Activated naive CD8-positive, alpha-beta T cell treated with anti-CD3 and anti-CD28 coated beads, Interleukin-2, amount 10 ng/mL, durations not matched to agents 7 days and 5 days (primary cell): ENCODE measurements at regions not wholly inside any gene's neighbourhood (a gene's known extent, or its start where the extent isn't known, plus 50 kb on each side); places are given as distances from the start of the nearest gene placed in this dataset.
"Not testable (repeated sequence)": the region's sequence is repeated elsewhere in the genome, so short reads cannot be mapped to it uniquely, and the experiment has no call there.

Experiments
- ATAC-seq: fragments of 150-1000 bp; cut with Tn5 transposase; one replicate; pipeline ENCODE4 v1.10.0; 2021; ENCODE audit warnings: low read depth, moderate library complexity
- POLR2A ChIA-PET: fragments of 350-600 bp; sonication (Branson Sonifier 250); formaldehyde crosslinking; loops from one replicate; lab custom pipeline; 2021; ENCODE audit warnings: antibody characterized with exemption; lab: Charles Lee
- DNase-seq: peaks from one replicate; pipeline ENCODE4 v3.0.0; 2021
- H3K27ac Mint-ChIP-seq: one replicate; pipeline ENCODE4 v1.8.0; 2022; ENCODE audit warnings: mild to moderate bottlenecking, mixed read lengths
- H3K27me3 Mint-ChIP-seq: one replicate; pipeline ENCODE4 v1.8.0; 2022; ENCODE audit warnings: mild to moderate bottlenecking, moderate library complexity, mixed read lengths
- H3K36me3 Mint-ChIP-seq: one replicate; pipeline ENCODE4 v1.8.0; 2021; ENCODE audit warnings: mild to moderate bottlenecking, mixed read lengths
- H3K4me1 Mint-ChIP-seq: one replicate; pipeline ENCODE4 v1.8.0; 2021; ENCODE audit warnings: mixed read lengths
- H3K4me3 Mint-ChIP-seq: one replicate; pipeline ENCODE4 v1.8.0; 2022; ENCODE audit warnings: mild to moderate bottlenecking, moderate library complexity, mixed read lengths
- H3K9me3 Mint-ChIP-seq: one replicate; pipeline ENCODE4 v1.8.0; 2021; ENCODE audit warnings: mixed read lengths

- Mint-ChIP-seq H3K27ac (no peak overlapping the region), H3K9me3 (no peaks in the 10 kb centered on the region), H3K36me3 (no peaks in the 10 kb centered on the region), H3K4me3 (no peak overlapping the region), H3K4me1 (peaks cover 4% of the 10 kb centered on the region), H3K27me3 (peaks cover 9% of the 10 kb centered on the region)
- POLR2A ChIA-PET = no interaction called here
- DNase-seq = no peak
- no peak for ATAC-seq
Observed at GRCh38 chr10:33012306-33012705, 54.3 kb upstream of the ITGB1 start.

GRCh38 chr10:33010132-33011037 is 52.4 kb upstream of the ITGB1 start:
- Mint-ChIP-seq H3K36me3 (no peaks in the 10 kb centered on the region), H3K4me3 (no peak overlapping the region), H3K9me3 (no peaks in the 10 kb centered on the region), H3K27me3 (peaks cover 9% of the 10 kb centered on the region), H3K27ac (no peak overlapping the region), H3K4me1 (peaks cover 8% of the 10 kb centered on the region)
- no peak for DNase-seq
- no peak for ATAC-seq
- POLR2A ChIA-PET = no interaction called here

DNA sequence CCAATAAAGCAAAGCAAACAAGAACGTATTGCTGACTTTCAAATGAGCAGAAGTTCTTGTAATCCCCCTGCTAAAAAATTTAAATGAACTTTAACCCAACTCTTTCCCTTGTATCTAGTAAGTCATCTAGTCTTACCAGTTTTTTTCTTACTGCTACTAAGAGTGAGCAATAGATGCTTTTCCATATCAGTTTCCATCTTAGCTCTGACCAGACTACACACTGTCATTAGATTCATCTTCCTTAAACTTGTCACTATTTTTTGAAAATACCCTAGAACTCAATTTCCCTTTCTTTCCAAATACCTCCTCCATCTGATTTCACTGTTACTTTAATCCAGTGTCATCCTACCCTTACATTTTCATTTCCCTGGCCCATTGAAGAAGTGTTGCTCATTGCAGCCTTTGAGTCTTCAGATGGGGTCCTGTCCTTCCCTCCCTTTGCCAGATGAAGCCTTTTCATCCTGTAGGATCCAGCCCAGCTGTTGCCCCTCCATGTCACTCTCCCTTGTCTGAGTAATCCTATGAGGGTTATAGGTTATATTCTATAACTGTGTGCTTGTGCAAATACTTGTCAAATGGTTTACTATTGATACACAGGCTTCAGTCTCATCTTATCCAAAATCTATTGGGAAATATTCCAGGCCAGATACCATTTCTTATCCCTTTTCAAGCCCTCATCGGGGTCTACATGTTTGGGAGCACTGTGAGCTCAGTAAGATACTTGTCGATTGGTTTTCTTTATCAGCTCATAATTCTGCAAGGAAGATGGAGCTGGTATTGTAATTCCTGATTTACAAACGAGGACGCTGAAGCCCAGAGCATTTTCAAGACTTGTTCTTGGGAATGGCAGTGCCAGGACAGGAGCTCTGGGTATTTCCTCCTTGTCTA is 51.5 kb upstream of the ITGB1 start:
- ATAC-seq = no peak
- no peaks in the 10 kb centered on the region for H3K36me3 Mint-ChIP-seq
- peaks cover 9% of the 10 kb centered on the region for H3K4me1 Mint-ChIP-seq
- H3K27ac Mint-ChIP-seq = no peak overlapping the region
- POLR2A ChIA-PET = no interaction called here
- H3K27me3 Mint-ChIP-seq = peaks cover 9% of the 10 kb centered on the region
- no peak for DNase-seq
- H3K4me3 Mint-ChIP-seq = no peak overlapping the region
- no peaks in the 10 kb centered on the region for H3K9me3 Mint-ChIP-seq

GRCh38 chr10:33008499-33009243 is 50.6 kb upstream of the ITGB1 start:
- POLR2A ChIA-PET = no interaction called here
- no peak for DNase-seq
- Mint-ChIP-seq H3K27ac (no peak overlapping the region), H3K27me3 (peaks cover 9% of the 10 kb centered on the region), H3K4me1 (peaks cover 9% of the 10 kb centered on the region), H3K36me3 (no peaks in the 10 kb centered on the region), H3K4me3 (peak overlapping the region; percentile 73), H3K9me3 (no peaks in the 10 kb centered on the region)
- ATAC-seq = peak; percentile 22

- H3K4me1 Mint-ChIP-seq, ATAC-seq, POLR2A ChIA-PET, H3K27me3 Mint-ChIP-seq, H3K36me3 Mint-ChIP-seq, DNase-seq, H3K27ac Mint-ChIP-seq, H3K9me3 Mint-ChIP-seq, H3K4me3 Mint-ChIP-seq: not testable (repeated sequence)
Observed at GRCh38 chr10:33007731-33008381, 49.8 kb upstream of the ITGB1 start.
